HCT116 (cell line): ENCODE measurements at regions not wholly inside any gene's neighbourhood (a gene's known extent, or its start where the extent isn't known, plus 50 kb on each side); places are given as distances from the start of the nearest gene placed in this dataset.

Source experiments
- CTCF ChIP-seq, 3 experiments: fragments of 200-600 bp in 1 of 3; sonication (generic) in 1 of 3; IDR thresholded peaks in 2 of 3; conservative IDR thresholded peaks in 1 of 3; 2 replicates each; pipeline ENCODE4 v1.5.1; 2012 to 2017; ENCODE audit warnings: low read depth in 2 of 3, low read length in 2 of 3, antibody characterized with exemption in 1 of 3, borderline replicate concordance in 1 of 3, control low read depth in 1 of 3, mild to moderate bottlenecking in 1 of 3, mixed read lengths in 1 of 3, mixed run types in 1 of 3, moderate library complexity in 1 of 3; ENCODE audit not compliant: insufficient read depth in 1 of 3
- EGR1 ChIP-seq: IDR thresholded peaks from 2 replicates; pipeline ENCODE4 v1.6.1; 2012; ENCODE audit warnings: low read depth
- EZH2 ChIP-seq: fragments of 200-600 bp; sonication (generic); IDR thresholded peaks from 2 replicates; pipeline ENCODE4 v1.6.1; 2017; ENCODE audit warnings: antibody characterized with exemption, mixed run types
- EZH2phosphoT487 ChIP-seq: fragments of 200-600 bp; IDR thresholded peaks from 2 replicates; pipeline ENCODE4 v1.6.1; 2018; ENCODE audit warnings: antibody characterized with exemption, borderline replicate concordance
- POLR2A ChIP-seq: IDR thresholded peaks from 2 replicates; pipeline ENCODE4 v1.7.0; 2011; ENCODE audit warnings: borderline replicate concordance; ENCODE audit not compliant: insufficient read depth, insufficient read length; ENCODE audit errors: extremely low read depth
- POLR2AphosphoS5 ChIP-seq: IDR thresholded peaks from 2 replicates; pipeline ENCODE4 v1.6.1; 2011; ENCODE audit warnings: mild to moderate bottlenecking, low read depth, low read length, moderate library complexity
- RAD21 ChIP-seq: IDR thresholded peaks from 2 replicates; pipeline ENCODE4 v1.6.1; 2012; ENCODE audit warnings: low read depth, mild to moderate bottlenecking
- REST ChIP-seq: IDR thresholded peaks from 2 replicates; pipeline ENCODE4 v1.6.1; 2012; ENCODE audit warnings: low read depth
- YY1 ChIP-seq: IDR thresholded peaks from 2 replicates; pipeline ENCODE4 v1.6.1; 2011; ENCODE audit warnings: low read length, low read depth, moderate library complexity, mild to moderate bottlenecking; ENCODE audit not compliant: insufficient replicate concordance; ENCODE audit errors: extremely low read depth
- ZBTB33 ChIP-seq: IDR thresholded peaks from 2 replicates; pipeline ENCODE4 v1.6.1; 2011; ENCODE audit warnings: mild to moderate bottlenecking, low read length, moderate library complexity; ENCODE audit not compliant: insufficient replicate concordance; ENCODE audit errors: extremely low read depth
- ZFX ChIP-seq: fragments of 450-650 bp; IDR thresholded peaks from 2 replicates; pipeline ENCODE4 v1.6.1; 2017
- TF ChIP-seq, protein P1 (sequence below): IDR thresholded peaks from 2 replicates; pipeline ENCODE4 v1.6.1; 2012

DNA sequence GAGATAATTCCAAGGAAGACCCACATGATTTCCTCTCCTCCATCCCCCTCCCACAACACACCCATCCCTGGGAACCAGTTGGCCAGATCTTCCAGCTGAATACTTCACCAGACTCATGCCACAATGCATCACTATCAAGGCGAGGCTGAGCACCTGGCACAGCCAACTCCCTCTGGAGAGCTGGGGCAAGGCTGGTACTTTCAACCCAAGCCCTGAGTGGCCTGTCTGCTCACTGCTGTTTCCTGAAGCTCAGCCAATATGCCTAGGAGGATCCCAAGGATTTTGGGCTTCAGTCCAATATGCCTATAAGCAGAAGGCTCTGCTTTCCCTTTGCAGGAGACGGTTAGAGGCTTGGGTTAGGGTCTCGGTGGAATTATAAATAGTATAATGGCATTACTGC lies 90.9 kb upstream of the NEO1 start:
- TF ChIP-seq CTCF (IDR thresholded peaks at IDR 0.05 in 2 of 3, conservative IDR thresholded peaks at IDR 0.05 in 1 of 3; ENCODE audit: borderline replicate concordance in 1 of 3, insufficient read depth in 1 of 3, low read depth in 2 of 3, low read length in 2 of 3) (no peak), RAD21 (no peak), ZFX (no peak), EGR1 (no peak), POLR2A (no peak), POLR2AphosphoS5 (no peak), REST (no peak), ZBTB33 (no peak), EZH2 (no peak), EZH2phosphoT487 (no peak), YY1 (no peak)
- TF ChIP-seq, protein P1, sequence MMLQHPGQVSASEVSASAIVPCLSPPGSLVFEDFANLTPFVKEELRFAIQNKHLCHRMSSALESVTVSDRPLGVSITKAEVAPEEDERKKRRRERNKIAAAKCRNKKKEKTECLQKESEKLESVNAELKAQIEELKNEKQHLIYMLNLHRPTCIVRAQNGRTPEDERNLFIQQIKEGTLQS, result no peak
